H4 (cell line): ENCODE measurements at regions not wholly inside any gene's neighbourhood (a gene's known extent, or its start where the extent isn't known, plus 50 kb on each side); places are given as distances from the start of the nearest gene placed in this dataset.

Experiments
- DNase-seq: peaks from one replicate; pipeline ENCODE4 v3.0.0-alpha.2; 2015; ENCODE audit warnings: low spot score

DNA sequence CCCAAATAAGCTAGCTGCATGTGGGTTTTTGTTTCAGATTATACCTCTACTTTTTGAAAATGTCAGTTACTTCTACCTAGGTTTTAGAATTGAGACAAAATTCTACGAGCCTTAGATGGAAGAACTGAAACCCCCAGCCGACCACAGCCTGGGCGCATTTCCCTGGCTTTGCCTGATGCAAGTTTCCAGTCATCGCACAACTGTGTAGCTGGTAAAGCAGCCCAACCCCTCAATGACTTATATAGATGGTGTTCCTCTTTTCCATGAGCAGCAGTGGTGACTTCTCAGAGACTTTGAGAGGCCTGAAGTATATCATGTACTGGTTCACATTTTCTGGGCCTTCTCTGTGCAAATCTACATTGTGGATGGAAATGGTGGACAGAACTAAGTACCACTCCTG, 515.4 kb upstream of the RAB6C start:
- no peak for DNase-seq

DNA sequence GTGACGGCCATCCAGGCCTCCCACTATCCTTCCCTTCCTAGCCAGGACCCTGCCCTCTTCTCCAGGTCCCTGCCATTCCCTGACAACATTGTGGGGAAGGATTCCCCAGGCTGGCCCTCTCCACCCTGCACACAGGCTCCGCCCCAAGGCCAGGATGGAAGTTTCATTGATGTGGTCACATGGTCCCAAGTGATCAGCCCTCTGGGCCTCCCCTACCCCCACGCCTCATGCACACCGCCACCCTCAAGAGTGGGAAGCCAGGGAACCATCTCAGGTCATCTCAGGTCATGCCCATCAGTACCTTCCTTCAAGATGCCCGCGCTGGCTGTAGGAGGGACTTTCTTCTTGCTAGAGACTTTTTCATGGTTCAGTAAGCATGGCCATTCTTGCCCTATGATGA, 514.8 kb upstream of the RAB6C start:
- no peak for DNase-seq

DNA sequence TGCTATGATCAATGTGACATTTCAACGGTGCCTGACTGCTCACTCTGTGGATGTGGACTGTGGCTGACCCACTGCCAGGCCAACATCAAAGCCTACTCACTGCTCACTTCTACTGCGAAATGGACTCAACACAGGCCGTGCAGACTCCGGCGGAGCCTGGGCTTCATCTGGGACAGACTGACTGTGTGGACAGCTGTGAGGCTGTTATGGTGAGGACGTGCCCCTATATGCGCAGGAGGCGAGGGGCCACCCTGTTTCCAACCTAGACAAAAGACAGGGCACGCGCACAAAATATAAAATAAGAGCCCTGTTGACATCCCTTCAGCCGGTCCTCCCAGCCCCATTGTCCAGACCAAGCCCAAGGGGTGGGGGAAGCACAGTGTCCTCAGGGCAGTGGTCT, 514.4 kb upstream of the RAB6C start:
- no peak for DNase-seq

DNA sequence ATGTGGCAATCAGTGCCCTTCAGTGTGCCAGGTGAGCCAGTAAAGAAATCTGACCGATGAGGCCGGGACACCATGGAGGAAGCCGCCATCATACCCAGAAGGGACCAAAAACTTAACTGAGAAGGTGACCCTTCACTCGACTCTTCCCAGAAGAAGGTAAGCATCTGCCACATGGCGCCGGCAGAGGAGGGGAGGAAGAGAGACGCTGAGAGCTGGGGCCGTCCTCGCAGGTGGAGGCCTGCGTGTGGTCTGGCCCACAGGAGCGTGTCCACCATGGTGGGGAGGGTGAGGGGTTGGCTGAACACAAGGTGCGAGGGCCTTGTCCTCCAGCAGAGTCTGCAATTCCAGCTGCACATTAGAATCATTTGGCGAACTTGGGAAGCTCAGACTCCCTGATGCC, 513.1 kb upstream of the RAB6C start:
- DNase-seq = no peak

DNA sequence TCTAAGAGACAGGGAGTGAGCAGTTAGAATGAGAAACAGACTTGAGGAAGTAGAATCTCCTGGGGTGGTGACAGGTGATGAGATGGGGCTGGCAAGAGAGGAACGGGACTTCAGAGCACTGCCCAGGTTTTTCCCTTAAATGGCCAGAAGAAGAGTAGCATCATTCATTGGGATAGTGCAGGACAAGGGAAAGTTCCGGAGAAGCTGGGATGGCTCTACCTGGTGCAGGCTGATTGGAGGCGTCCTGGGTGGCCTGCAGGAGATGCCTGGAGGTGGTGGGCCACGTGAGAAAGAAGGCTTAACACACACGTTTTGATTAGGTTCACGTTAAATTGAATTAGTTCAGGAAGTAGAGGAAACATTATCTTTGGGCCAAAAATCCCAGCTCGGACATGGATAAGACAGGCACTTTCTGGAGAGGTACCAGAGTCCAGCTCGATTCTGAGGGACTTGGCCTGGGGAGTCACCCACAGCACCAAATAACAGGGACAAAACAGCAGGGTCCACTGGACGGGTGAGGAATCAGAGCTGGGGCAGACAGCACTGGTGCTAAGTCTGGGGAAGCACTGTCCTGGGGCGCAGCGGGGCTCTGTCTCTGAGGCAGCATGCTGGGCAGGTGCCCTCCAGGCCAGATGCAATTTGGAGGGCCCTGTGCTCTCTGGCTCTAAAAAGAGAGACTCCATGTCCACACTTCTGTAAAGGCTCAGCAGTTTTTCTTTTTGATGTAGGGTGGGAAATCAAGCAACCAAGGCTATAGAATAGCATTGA, 512.3 kb upstream of the RAB6C start:
- DNase-seq = no peak

DNA sequence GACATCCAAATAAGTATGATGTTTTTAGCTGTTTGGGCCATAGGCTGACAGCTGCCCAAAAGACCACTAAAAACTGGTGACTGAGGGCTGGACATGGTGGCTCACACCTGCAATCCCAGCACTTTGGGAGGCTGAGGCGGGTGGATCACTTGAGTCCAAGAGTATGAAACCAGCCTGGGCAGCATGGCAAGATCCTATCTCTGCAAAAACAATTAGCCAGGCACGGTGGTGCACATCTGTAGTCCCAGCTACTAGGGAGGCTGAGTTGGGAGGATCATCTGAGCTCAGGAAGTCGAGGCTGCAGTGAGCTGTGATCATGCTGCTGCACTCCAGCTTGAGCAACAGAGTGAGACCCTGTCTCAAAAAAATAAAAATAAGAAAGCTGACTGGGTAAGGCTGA, 511.5 kb upstream of the RAB6C start:
- DNase-seq = no peak

DNA sequence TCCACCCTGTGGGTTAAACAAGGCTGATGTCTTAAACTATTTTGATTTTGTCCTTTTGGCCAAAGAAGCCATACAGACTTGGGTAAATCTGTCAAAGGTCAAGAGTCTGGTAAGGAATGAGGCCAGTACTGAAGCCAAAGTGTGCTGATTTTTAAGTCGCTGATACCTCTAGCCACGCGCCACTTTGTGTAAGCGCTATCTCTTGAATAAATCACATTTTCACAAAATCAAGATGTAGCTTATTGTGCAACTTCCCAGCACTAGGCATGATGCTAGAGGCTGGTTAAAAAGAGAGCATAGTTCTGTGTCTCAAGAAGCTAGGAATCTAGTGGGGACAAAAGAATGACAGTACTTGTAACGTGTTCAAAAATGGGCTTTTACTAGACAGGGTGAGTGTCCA, 510.6 kb upstream of the RAB6C start:
- no peak for DNase-seq

DNA sequence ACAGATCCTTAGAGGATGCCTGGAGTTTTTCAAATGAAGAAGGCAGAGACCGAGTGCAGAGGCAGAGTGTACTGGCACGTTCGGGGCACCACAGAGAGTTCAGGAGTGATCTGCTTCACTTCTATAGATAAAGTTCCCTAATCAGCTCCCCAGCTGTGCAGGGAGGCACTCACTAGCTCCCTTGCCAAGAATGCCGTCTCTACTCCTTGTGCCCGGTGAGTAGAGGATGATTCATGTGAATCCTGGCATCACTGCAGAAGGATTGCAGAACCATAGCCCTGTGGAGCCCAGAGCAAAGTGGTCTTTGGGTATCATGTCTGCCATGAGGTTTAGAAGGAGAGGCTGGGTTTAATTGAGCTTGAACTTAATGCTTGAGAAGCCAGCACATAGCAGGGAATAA, 510.1 kb upstream of the RAB6C start:
- DNase-seq = no peak

DNA sequence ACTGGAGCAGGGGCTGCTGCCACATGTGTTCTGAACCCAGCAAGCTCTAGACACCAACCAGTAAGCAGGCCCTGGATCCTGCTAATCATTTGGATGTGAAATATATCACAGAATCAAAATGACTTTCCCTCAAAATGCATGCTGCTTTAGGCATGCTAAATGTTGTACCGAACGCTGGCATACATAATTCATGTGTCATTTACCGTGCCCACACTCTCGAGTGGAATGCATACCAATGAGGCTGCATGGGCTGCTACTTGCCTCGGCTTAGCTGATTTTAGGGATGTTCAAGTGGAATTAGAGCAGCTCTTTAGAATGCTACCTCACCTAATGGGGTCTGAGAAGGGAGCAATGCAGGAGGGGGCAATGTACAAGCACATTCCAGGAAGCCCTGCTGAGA, 509.6 kb upstream of the RAB6C start:
- DNase-seq = no peak

DNA sequence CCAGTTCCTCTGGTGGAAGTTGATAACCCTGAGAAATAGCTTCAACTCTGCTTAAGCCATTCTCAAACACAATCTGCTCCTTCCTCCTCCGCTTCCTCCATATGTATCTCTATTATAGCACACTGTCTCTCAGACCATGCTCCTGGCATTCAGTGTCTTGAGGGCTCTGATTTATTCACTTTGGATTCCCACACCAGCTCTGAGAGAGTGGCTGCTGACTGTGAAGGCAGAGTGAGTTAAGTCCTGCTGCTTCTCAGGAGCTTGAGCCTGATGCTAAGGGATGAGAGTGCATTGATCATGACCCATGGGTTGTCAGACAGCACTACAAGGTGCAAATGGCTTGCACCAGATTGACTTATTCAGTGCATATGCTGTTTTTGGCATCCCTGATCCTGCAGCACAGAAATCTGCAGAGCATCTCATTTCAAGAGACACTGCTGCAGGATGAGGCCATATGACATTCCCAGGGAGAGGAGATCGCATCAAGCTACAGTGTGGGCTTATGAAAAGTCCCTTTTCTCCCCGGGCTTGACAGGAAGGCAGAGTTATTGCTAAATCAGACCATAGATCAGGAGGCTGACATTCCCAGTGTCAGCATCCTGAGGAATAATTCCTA, 500.5 kb upstream of the RAB6C start:
- DNase-seq = no peak

DNA sequence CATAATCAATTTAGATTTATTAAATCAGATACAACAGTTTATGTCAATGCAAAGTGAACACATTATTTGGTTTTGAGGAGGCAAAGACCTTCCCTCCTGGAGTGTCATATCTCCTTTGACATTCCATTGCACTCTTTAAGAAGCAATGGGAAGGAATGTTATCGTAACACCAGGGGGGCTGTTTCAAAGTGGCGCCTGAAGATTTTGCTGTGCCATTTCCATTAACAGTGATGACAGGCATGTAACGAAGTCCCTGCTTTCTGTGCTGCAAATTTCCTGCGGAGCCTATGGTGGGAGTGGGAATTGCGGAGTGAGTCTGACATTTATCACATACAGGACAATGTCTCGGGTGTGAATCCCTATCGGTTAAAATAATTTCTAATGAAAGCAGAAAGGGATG, 499.6 kb upstream of the RAB6C start:
- no peak for DNase-seq

DNA sequence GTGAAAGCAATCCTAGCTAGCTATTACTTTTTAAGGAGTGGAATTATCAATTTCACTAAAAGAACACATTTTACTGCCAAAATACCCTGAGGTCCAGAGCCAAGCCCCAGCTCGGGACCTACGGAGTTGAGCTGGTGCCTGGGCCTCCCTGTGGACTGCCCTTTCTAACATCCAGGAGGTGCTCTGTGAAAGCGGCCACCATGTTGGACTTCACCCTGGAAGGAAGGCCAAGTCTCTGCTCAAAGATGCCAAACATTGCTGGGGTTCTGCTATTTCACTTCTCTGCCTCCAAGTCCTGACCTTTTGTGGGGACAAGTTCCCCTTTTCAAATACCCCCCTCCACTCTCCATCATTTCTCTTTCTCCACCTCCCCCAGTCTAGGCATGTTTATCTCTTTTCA, 498.7 kb upstream of the RAB6C start:
- DNase-seq = no peak

DNA sequence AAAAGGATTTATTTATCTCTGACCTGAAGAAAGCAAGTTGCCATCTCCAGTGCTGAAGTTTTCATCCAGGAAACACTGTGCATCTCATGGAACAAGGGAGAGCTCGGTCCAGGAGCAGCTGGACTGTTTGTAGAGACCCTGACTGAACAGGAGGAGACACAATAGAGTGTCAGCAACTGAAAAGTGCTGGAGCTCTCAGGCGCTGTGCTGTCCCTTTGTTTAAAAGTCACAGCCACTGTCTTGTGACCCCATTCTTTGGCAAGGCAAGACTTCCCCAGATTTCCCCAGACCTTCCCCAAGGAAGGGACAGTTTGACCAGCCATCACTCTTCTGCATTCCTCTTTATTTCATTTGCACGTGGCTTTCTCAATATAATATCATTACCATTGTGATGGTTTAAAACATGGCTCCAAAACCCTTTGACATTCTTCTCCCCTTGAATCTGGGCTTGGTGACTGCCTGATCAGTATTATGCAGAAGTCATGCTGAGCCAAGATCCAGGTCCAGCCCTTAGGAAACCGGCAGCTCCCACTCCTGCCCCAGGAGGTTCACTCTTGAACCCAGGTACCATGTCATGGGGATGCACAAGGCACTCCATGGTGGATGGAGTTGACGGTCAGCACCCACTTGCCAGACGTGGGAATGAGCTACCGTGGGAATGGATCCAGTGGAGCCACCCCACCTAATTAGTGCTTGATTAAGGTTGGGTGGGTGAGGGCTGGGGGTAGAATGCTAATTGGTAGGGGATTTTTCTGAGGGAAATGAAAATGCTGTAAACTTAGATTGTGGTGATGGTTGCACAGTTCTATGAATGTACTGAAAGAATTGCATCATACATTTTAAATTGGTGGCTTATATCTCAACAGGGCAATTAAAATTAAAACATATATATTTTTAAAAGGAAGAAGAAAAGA, 497.9 kb upstream of the RAB6C start:
- DNase-seq = no peak

DNA sequence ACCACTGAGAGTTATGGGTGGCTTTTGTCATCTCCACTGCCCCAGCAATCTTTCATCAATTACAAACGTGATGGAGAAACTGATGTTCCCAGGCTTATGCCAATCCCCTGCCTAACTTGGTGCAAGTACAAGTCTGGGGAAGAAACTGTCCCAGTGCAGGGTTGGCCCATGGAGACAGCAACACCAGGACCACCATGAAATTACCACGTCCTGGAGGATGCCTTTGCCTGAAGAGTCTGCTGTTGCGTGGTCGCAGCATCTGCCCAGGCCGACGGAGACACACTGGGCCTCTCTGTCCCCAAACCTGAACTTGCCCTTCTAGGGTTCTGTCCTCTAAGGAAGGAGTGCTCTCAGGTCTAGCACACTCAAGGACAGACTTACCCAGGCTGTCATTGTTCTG, 496.8 kb upstream of the RAB6C start:
- DNase-seq = no peak

DNA sequence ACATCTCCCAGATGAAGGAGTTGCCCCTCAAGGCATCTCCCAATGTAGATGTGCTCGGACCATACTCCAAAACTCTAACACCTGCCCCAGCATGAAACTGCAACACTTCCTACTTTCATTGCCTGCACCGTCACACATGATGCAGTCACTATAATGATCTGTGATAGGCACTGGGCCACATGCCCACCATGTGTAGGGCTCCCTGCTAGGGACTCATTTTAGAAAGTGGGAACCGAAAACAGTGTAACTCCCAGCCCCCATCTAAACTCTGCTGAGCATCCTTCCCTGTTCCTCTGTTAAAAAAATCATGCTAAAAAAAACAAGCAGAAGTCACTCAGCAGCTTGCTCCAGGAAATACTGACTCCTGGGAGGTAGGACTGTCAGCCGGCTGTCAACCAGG, 496.1 kb upstream of the RAB6C start:
- DNase-seq = no peak

DNA sequence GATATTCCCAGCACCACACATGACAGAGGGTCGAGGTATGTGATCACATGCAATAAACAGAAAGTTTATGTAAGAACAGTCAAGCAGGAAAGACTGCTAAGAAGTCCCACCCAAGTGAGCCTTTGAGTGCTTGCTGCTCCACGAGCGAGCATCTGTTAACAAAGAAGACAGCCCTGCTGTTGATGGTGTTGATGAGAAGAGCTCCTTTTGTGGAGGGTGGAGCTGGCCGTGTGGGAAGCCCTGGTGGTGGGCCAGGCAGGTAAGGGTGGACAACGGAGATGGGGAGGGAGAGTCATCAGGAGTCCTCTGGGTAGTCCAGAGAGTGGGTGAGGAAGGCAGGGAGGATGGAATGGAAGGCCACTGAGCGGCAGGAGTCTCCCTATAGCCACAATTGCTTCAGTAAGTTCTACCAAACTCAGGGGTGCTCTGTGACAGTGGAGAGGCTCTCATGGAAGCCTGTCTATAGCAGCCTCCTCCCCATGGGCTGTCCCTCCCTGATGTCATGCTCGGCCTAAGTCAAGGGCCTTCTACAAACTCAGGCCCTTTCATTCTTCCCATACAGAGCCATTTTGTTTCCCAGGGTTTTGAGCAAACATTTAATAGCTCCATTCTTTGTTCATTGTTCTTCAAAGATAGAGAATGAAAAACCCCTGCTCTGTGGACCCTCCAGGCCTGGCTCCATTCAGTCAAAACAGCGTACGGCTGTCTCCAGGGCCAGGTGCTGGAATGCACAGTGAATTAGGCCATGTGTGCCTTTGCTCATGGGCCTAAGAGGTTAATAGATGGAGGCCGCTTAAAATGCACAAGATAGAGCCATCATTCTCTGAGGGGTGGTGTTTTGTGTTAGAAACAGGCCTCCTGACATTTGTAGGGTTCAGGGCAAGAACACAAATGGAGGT, 494.2 kb upstream of the RAB6C start:
- DNase-seq = no peak

DNA sequence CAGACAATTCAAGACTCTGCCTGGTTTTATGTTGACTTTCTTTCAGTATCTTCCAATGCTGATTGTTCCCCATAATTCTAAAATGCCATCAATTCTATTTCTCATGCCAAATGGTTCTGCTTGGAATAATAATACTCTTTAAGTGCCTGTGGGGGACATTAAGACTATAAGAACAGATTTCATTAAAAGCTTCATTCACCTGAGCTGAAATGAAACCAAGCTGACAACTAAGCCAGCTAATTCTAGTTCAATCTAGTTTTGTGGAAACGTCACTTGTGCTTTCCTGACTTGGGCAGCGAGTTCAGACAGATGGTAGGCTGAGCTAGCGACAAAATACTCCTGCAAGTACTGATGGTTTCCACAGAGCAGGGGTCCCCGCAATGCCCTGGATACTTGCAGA, 491.1 kb upstream of the RAB6C start:
- no peak for DNase-seq

DNA sequence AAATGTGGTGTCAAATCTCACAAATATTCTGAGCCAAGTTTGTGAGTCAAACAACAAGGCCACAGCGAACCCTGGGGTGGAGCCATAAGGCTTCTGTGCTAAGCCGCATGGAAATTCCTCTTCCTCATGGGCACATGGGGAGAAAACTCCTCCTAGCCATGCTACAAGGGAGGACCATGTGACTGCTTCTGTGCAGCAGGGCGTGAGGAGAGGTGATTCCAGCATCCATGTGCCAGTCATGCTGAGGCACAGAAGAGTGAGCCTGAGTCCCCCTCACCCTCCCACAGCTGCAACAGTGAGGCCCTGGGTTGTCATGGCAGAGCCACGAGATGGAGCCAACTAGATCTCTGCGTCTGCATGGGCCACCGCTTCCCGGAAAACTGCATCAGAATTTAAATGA, 488.8 kb upstream of the RAB6C start:
- DNase-seq = no peak

DNA sequence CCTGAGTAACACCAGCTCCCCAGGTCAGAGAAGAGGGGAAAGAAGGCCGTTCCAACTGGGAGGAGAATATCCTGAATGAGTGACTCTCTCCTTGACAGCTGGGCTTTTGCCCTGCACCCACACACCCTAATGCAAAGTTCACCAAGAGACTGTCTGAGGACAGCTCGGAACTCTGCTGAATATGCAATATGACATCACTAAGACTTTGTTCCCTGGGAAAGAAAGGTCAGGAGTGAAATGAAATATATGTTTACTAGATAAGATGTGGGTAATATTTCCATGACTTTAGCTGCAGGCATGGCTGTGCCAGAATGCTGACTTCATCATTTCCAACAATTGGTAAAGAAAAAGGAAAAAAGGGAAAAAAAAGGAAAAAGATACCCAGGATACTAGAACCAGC, 488.2 kb upstream of the RAB6C start:
- DNase-seq = no peak

DNA sequence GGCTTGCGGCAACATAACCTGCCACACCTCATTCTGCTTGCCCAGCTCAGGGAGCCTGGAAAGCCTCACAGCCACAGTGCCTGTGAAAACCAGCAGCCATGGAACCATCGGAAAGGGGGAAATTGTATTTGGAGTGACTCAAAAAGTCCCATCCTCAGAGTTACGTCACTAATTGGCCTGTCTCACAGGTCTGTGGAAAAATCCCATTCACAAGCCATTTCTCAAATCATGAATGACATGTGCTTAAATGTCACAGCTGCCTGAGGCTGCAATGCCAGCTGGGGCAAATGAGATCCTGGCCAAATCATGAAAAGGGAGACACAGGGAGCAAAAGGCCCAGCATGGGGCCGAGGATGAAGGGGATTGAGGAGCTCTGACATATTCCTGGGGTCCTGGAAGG, 486.9 kb upstream of the RAB6C start:
- DNase-seq = no peak

DNA sequence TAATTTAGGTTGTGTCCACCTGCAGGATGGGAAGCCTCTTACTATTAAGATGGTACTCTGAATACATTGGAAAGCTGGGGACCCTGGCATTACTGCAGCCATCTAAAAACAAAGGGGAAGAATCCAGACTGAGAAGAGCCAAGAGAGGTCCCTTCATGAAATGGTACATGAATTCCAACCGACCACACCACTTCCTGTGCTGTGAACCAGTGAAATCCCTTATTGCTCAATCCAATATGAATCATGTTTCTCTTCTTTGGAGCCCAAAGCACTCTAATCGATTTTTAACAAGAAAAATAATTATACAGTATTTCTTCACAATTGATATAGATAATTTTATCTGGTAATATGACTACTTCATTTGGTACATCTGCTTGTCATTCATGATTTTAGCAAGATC, 479.7 kb upstream of the RAB6C start:
- DNase-seq = no peak

DNA sequence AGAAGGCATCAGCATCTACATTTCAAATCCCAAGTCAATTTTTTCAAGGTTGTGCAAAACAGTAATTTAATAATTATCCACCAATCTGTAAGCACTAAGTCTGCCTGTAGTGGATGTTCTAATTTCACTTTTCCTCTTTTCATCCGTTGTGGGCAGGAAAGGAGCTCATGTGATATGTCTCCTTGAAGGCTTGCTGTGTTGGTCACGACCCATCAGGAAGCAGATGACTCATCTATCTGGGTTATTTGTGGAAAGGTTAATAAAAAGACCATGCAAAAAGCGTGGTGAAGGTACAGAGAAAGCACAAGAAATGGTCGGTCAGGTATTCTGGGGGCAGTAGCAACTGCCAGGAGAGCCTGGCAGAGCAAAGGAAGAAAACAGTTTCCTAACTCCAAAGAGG, 476.7 kb upstream of the RAB6C start:
- no peak for DNase-seq
